Activated T-helper 1 cell treated with anti-CD3 and anti-CD28 coated beads, Interleukin-2, amount 50 U/mL, for 16 hours (primary cell): ENCODE measurements at regions not wholly inside any gene's neighbourhood (a gene's known extent, or its start where the extent isn't known, plus 50 kb on each side); places are given as distances from the start of the nearest gene placed in this dataset.
"Not testable (repeated sequence)": the region's sequence is repeated elsewhere in the genome, so short reads cannot be mapped to it uniquely, and the experiment has no call there.

Experiments used
- DNase-seq, 2 donors: peaks; one replicate each; pipeline ENCODE4 v3.0.0-alpha.2; 2020; ENCODE audit warnings: low read depth in 1 of 2, low spot score in 1 of 2

DNA sequence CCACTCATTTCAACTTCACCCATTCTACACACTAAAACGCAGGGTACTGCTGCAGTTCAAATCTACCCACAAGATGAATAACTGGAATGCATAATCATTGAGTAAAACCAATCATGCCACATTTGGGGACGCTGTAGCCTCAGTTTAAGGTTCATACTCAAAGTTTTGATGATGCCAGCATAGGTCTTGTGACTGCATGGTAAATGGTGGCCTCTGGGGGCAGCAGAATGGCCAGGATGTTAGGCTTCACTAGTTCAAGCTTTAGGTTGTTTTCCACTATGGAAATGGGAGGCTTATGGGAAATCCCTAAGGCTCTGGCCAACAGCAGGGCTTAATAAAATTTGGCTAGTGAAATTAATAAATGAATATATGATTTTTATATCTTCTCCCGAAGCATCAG, 104.3 kb upstream of the TSC22D2 start:
- DNase-seq = no peak

DNA sequence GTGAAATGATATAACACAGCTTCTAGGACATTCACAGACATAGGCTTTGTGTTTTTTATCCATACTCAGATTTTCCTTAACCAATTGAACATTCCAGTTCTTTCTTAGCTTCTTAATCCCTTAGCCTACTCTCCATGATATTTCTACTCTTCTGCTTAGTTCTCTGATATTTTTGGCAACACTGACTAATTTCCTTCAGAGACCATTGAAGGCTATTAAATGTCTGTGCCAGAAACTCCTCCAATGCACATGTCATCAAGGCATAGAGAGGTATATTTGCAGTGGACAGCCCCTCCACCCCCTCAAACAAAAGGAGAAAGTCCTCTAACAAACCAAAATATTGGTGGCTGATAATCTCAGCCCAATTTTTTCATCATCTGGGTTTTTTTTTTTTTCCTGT, 105.9 kb upstream of the TSC22D2 start:
- DNase-seq = no peak

DNA sequence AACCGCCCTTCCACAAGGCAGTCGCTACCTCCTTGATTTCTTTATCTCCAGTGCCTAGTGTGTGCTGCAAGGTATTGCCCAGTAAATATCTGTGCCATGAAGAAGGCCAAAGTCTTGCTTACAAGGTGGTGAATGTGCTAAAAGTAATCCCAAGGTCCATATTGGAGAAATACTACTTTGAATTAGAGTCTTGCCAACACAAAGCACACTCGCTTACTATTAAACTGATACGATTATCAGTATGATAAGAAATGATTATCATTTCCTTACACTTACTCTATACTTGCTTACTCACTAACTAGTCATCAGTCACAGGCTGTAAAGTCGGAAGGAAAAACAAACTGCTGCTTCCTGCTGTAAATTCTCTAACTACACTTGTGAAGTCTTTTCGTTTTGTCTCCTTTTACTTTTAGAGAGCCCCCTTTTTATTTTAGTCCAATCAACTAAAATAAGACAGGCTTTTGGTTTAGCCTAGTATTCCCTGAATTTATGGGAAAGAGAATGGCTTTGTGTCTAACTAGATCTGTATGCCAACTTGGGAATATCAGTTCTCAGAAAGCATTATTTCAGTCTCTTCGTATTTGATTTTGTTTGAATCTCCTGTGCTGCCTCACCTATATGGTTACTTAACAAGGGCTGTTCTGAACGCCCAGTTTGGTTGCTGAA, 107.1 kb upstream of the TSC22D2 start:
- DNase-seq = no peak

DNA sequence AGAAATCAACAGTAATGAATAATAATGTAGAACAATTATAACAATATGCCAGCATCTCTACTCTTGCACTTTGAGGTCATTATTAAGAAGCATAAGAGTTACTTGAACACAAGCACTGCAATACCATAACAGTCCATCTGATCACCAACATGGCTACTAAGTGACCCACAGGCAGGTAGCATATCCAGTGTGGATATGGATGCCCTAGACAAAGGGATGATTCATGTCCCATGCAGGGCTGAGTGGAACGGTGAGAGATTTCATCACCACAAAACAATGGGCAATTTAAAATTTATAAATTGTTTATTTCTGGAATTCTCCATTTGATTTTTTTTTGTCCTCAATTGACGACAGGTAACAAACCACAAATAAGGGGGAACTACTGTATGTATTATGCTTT, 107.7 kb upstream of the TSC22D2 start:
- DNase-seq = no peak

DNA sequence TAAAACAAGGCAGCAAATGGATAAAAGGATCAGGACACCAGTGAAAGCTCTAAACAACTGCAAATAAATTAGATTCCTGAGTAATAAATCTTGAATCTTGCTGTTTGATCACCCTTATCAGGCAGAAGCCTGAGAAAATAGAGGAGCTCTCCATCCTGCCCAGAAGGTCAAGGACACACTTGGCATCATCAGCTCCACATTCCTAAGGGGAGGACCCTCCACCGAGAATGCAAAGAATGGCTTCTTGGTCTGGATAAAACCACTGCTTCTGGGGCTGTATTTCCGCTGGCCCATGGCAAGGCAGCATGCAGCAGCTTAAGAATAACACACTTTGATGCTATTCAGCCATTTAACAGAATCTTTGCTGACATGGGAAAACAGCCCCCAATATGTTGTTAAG, 108.9 kb upstream of the TSC22D2 start:
- DNase-seq = no peak

DNA sequence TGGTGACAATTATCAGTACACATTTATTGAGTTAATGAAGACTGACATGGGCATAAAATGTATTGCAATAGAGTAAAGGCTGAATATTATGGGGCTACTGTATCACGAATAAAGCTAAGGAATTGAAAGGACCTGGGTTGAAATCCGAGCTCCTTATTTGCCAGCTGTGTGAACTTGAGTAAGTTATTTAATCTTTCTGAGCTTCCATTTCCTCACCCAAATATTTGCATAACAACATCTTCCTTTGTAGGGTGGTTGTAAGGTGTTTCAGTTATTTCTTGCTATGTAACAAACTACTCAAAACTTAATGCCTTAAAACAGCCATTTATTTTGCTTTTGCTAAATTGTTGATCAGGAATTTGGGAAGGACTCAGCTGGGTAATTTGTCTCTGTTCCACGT, 111.1 kb upstream of the TSC22D2 start:
- no peak for DNase-seq

DNA sequence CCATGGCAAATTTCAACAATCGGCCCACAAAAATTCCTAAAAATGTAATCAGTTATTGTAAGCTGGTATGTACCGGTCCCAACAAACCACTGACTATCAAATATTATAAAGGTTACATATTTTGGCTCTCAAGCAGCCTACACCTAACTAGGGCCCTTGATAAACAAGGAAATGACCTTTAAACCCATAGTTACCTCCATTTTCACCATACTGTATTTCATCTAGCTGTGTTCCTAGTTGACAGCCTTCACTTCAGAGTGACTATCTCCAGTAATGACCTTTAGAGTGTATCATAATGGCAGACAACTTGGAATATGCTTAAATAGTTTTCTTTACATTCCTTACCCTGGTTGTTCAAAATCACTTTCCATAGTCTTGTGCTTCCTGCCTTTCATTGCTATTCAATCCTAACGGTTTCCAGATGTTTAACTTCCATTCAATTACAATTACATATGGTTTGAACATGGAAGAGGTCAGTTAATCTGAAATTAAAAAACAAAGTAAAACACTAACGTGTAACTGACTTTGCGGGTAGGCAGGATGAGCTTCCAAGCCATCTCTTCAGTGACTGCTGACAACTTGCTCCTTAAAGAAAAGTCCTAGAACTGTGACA, 111.9 kb upstream of the TSC22D2 start:
- DNase-seq = no peak

DNA sequence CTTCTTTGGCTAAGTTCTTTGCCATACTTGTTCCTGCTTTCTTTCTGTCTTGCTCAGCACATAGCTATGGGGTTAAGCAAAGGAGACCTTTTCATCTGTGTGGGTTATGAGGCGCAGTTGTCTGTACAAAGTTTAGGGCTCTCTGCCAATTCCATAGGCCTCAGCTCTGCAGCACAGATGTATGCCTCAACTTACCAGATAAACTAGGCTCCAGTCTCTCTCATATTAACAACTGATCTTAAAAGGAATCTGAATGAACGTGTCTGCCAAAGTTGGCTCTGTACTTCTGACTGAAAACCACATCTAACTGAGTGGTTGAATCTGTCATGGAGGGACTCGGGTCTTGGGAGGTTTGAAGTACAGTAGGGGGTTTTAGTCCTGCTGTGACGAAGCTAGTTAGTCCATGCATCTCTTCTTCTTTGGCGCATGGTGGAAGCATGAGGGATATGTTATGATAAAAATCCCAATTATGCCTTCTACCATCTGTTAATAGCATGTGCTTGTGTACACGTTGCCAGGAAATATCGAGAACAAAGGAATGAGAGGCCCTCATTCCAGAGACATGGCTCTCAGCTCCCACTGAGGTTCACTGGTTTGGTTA, 114.6 kb upstream of the TSC22D2 start:
- no peak for DNase-seq

DNA sequence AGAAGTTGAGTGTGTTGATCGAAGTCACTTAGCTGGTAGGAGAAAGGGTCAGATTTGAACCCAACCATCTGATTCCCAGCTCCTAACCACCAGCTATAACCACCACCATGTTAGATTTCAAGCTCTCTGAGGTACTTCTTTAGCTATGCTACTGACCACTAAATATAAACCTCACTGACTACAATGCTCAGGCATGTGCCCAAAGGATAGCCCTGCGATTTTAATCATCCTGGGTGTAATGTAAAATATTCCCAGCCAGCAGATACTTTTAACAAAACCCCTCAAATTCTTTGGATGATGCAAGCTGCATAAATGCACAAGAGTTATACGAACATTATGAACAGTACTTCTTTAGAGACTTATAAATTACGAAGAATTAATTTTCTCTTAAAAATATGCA, 115.2 kb upstream of the TSC22D2 start:
- DNase-seq = no peak

DNA sequence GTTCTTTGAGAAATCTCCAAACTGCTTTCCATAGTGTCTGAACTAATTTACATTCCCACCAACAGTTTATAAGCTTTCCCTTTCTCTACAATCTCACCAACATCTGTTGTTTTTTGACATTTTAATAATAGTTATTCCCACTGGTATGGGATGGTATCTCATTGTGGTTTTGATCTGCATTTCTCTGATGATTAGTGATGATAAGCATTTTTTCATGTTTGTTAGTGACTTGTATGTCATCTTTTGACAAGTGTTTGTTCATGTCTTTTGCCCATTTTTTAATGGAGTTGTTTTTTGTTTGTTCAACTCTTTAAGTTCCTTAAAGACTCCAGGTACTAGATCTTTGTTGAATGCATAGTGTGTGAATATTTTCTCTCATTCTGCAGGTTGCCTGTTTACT, 116.6 kb upstream of the TSC22D2 start:
- no peak for DNase-seq

DNA sequence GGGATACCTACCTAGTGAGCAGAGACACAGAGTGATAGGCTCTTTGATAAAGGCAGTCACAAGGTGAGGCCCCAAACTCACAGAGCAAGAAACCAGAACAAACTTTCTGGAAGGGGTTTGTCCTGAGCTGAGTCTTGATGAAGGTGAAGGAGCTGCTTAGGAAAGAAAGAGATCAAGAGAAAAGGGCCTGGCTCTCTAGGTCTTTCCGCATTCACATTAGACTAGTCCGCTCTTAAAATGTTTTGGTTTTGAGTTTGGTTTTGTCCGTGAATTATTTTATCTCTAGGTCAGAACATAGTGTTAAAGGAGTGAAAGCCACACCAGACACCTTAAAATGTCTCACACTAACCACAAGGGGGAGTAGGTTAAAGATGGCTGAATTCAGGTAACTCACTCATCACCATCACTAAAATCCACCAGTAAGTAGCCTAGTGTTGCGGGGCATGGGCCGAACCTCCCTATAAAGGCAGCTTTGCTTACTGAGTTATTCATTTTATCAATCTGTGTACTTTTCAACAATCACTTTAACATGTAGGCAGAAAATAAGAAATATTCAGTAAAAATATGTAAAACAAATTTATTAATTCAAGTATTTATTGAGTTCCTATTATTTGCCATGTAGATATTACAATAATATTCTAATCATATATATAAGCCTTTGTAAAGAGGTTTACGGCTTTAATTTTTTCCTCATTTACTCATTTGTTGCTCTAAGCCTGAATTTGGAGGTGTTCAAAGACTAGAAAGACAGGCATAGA, 121.5 kb upstream of the TSC22D2 start:
- no peak for DNase-seq

DNA sequence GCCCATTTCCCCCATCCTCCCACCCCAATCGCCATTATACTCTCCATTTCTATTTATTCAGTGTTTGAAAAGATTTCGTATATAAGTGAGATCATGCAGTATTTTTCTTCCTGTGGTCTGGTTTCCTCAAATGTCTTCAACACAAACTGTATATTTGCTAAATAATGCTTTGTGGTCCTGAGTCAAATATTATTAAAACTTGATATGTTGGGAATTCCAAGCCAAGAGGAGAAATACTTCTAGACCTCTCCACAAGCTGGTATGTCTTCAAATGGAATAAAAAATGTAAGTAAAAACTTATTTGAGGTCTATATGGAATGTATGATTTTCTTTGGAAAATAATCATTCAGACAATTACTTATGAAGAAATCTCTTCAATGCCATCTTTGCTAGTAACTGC, 122.5 kb upstream of the TSC22D2 start:
- no peak for DNase-seq

DNA sequence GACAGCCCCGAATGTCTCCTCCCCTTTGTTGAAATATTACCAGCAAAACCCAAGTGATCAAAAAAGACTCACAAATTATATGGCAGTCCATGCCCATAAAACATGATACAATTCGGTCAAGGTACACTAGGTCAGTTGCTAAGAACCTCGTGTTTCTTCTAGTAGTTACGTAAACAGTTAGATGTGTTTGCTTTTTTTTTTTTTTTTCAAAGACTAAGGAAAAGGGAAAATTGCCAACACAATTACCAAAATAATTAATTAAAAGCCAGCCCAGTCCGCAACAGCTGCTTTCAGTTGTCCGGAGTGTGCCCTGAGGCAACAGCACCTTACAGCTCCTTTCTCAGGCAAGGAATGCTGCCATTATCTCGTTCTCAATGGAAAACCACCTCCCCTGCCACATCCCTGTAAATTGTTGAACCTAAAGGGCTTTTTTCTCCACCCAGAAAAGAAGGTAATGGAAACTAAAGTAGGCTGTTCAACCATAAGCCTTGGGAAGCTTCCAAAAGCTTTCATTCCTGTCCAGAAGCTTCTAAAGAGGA, 129.2 kb upstream of the TSC22D2 start:
- DNase-seq = no peak

DNA sequence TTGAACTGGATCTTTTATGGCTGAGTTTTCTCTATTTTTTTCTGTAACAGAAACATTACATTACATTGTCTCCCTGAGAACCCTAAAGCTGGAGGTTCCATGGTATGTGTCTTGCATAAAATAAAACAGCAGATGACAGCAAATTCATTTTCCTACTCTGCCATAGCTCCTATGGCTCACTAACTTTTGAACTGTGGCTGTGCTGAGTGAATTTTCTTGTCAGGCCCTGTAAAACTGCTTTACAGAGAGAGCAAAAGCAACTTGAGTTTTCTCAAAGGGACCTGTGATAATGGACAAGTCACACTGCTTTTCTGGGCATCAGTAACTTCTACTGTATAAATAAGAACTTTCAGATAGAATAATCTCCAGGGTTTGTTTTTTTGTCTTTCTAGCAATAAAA, 129.9 kb upstream of the TSC22D2 start:
- no peak for DNase-seq

DNA sequence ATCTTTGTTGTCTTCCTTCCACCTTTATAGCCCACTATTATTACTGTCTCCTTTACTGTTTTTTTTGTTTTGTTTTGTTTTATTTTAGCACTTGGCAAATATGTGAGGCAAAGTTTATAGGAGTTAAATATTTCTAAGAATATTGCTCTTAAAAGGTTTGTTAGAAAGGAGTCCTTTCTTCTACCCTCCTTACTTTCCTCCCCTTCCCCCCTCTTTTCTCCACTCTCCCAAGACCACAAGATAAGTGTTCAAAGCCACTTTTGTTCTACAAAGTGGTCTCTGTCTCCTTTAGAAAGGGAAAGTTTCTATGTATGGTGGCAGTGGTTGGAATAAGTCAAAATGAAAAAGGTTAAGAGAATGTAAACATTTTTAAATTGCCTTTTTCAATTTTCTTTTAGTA, 130.7 kb upstream of the TSC22D2 start:
- no peak for DNase-seq

DNA sequence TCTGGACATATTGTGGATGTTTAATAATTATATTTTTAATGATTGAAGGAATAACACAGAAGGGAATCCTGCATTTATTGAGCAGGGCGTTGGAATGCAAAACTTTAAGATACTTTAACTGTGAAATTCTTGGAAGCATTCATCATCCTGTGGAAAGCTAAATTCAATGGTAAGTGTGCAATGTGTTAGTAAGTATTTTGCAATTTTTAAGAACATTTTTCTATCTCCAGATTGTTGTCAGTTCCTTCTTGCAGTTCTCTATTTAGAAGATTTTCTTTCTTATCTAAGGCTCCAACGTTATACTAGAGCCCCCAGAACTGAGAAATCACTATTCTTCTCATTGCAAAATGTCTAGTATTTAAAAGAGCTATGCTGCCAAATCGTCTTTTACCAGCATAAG, 132.2 kb upstream of the TSC22D2 start:
- no peak for DNase-seq

DNA sequence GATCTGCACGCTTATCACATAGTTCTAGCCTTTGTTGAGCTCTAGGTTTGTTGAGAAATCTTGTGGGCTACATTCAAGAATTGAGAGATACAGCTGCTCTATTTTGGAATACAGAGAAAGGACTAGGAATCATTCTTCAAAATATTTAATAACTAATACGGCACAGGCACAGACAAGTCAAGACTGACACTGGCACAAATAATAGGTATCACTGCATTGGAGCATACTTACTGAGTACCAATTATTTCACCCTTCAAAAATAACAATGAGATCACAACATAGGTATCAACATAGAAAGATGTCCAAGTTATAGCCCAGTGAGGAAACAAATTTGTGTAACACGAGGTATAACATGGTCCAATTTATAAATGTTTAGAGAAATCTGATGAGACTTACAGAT, 133.7 kb upstream of the TSC22D2 start:
- no peak for DNase-seq

DNA sequence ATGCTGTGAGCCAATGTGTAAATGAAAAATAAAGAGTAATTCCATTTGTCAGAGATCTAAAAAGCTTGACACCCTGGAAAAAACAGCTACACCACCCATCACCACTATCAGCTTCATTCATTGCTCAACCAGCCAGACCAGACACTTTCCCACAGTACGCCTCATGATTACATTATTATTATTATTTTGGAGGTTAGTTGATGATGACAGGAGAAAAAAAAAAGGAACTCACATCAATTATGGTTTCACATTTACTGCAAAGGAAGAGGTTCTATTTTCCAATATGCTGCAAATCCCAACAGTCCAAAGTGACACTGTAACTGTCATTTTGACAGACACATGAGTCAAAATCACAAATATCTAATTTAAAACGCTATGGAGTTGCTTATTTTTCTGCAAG, 134.7 kb upstream of the TSC22D2 start:
- DNase-seq = no peak

DNA sequence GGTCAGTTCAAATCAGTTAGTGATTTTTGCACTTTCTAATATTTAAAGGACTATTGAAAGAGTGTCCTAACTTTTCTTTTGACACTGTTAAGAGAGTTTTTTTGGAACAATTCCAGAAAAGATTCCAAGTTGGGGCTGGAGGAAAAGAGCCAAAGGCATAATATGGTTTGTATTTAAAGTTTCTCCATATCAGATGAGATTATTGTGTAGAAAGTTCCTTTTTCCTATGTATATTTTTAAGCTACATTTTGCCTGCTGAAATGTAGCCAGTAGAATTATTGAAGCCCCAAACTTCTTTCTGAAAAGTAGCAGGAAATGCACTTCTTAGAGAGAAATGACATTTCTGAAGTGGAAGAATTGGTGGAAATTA, 136.5 kb upstream of the TSC22D2 start:
- no peak for DNase-seq

DNA sequence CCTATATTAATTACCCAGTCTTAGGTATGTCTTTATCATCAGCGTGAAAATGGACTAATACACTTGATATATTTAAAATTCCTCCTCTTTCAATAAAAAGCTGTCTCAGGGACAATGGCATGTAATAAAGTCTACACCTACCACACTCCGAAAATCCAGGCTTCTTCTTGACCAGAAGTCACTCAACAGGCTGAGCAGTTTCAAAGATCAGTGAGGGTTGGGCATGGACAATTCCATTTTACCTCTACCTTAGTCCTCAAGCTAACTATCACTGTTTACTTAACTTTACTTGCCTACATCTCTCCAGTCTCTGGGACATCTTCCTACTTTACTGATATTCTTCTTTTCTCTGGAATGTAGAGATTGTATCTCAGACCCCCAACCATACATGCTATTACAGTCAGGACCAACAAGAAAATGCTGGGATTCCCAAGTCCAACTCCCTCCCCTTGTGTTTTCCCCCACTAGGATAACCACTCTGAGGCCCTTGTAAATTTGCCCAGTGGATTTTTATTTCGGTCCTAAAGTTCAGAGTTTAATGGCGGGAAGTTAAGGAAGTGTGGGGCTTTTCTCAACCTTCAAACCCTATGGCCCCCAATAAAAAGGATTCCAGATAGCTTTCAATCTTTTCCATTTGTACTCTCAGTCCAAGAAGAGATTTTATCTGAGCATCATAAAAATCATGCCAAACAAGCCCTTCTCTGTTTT, 137.1 kb upstream of the TSC22D2 start:
- DNase-seq = no peak

DNA sequence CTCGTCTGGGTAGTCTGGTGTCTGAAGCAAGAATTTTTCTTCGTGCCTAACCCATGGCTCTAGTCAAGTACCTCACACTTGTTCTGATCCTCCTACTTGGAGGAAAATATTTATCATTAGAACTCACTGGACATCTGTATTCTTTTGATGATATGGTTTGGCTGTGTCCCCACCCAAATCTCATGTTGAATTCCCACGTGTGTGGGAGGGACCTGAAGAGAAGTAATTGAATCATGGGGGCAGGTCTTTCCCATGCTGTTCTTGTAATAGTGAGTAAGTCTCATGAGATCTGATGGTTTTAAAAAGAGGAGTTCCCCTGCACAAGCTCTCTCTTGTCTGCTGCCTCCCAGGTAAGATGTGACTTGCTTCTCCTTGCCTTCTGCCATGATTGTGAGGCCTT, 137.7 kb upstream of the TSC22D2 start:
- not testable (repeated sequence) for DNase-seq
